Body of pancreas (tissue), 4 donors: ENCODE measurements at regions not wholly inside any gene's neighbourhood (a gene's known extent, or its start where the extent isn't known, plus 50 kb on each side); places are given as distances from the start of the nearest gene placed in this dataset.

Source experiments
- ATAC-seq: fragments of 150-250 bp; one replicate; pipeline ENCODE4 v1.9.1; 2016
- DNase-seq, 4 donors: peaks; one replicate each; pipeline ENCODE4 v3.0.0-alpha.2; 2019
- H3K27ac ChIP-seq, 4 donors: fragments of 200-600 bp; sonication (generic); 1 replicate in 3 of 4; 2 replicates in 1 of 4; pipeline versions ENCODE4 v1.5.1 to v1.6.1; 2016 to 2019; ENCODE audit warnings: mild to moderate bottlenecking in 1 of 4, mixed read lengths in 1 of 4, moderate library complexity in 1 of 4
- H3K27me3 ChIP-seq, 2 donors: fragments of 200-600 bp; sonication (generic); one replicate each; pipeline ENCODE4 v1.6.0; 2016; ENCODE audit warnings: mild to moderate bottlenecking in 1 of 2
- H3K36me3 ChIP-seq, 2 donors: fragments of 200-600 bp; sonication (generic); replicated peaks in 1 of 2; 2 replicates each; pipeline ENCODE4 v1.5.1; 2016; ENCODE audit warnings: low read depth in 2 of 2; ENCODE audit not compliant: insufficient read depth in 1 of 2
- H3K4me1 ChIP-seq: fragments of 200-600 bp; sonication (generic); one replicate; pipeline ENCODE4 v1.6.0; 2016
- H3K4me3 ChIP-seq, 2 donors: fragments of 200-600 bp; sonication (generic); 1 replicate in 1 of 2; 2 replicates in 1 of 2; pipeline ENCODE4 v1.5.1; 2016 to 2019
- H3K9me3 ChIP-seq, 3 donors: fragments of 200-600 bp; sonication (generic); 1 replicate in 2 of 3; 2 replicates in 1 of 3; pipeline ENCODE4 v1.5.1; 2016
- POLR2A ChIP-seq, 3 donors: fragments of 450-650 bp; IDR thresholded peaks; one replicate each; pipeline ENCODE4 v1.6.1; 2016; ENCODE audit warnings: antibody characterized with exemption in 3 of 3, mild to moderate bottlenecking in 2 of 3
- WGBS, 2 donors: methylation state at CpG; one replicate each; pipeline ENCODE4 v1.1.5; 2017; 5-methylcytosine and 5-hydroxymethylcytosine counted together
- intact Hi-C: fragments of 100-400 bp; cut with DNase I; formaldehyde crosslinking; loops from one replicate; pipeline ENCODE4 v1.15.1; 2023
- TF ChIP-seq, protein P1 (sequence below), 7 experiments: fragments of 450-650 bp in 4 of 7; fragments of 200-600 bp in 3 of 7; sonication (generic) in 3 of 7; IDR thresholded peaks; one replicate each; pipeline ENCODE4 v1.5.1; 2016 to 2019; ENCODE audit warnings: antibody characterized with exemption in 7 of 7

DNA sequence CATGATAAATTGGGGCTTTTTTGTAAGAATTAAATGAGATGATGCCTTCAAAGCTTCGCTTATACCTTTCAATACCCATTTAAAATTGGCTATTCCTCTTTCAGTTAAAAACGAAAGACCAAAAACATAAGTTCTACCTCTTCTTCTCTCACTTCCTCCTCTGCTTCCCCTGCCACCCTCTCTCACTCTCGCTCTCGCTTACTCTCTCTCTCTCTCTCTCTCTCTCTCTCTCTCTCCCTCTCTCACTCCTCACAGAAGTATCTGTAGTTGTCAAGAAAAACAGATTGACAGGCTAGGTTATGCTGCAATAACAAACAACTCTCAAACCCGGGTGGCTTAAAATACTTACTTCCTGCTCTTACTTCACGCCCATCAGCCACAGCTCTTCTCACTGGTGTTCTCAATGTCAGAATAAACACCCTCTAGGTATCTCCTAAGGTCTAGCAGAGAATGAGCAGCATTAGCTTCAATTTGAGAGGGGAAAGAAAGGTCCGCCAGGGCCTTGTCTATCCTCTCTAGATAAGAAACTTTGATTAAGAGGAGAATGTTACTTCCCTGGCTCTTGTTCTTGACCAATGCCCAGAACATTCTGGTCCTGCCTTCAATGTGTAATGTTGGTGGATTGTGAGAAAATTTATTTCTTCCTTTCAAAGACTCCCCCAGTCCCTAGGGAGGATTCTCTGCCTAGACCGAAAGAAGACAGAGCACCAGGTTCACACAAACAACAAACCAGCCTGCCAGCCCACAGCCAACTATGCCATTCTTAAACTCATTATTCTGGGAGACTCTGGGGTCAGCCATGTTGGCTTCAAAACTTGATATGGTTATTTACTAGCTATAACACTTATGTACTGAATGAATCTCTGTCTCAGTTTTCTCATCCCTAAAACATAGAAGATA is 1028.7 kb downstream of the XPNPEP1 start:
- TF ChIP-seq, protein P1, sequence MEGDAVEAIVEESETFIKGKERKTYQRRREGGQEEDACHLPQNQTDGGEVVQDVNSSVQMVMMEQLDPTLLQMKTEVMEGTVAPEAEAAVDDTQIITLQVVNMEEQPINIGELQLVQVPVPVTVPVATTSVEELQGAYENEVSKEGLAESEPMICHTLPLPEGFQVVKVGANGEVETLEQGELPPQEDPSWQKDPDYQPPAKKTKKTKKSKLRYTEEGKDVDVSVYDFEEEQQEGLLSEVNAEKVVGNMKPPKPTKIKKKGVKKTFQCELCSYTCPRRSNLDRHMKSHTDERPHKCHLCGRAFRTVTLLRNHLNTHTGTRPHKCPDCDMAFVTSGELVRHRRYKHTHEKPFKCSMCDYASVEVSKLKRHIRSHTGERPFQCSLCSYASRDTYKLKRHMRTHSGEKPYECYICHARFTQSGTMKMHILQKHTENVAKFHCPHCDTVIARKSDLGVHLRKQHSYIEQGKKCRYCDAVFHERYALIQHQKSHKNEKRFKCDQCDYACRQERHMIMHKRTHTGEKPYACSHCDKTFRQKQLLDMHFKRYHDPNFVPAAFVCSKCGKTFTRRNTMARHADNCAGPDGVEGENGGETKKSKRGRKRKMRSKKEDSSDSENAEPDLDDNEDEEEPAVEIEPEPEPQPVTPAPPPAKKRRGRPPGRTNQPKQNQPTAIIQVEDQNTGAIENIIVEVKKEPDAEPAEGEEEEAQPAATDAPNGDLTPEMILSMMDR (IDR thresholded peaks at IDR 0.05), result no peak
- no peaks in the 10 kb centered on the region for H3K27me3 ChIP-seq
- H3K36me3 ChIP-seq, result no peaks in the 10 kb centered on the region
- WGBS, 2 donors, result 81 to 90% methylated on average over 8 of the region's 8 CpGs
- DNase-seq (no peak), ATAC-seq (no peak)
- intact Hi-C loops, result no loop called here
- no peak overlapping the region for H3K4me3 ChIP-seq
- no peak overlapping the region for H3K27ac ChIP-seq
- H3K9me3 ChIP-seq, result no peaks in the 10 kb centered on the region
- H3K4me1 ChIP-seq, result no peaks in the 10 kb centered on the region

DNA sequence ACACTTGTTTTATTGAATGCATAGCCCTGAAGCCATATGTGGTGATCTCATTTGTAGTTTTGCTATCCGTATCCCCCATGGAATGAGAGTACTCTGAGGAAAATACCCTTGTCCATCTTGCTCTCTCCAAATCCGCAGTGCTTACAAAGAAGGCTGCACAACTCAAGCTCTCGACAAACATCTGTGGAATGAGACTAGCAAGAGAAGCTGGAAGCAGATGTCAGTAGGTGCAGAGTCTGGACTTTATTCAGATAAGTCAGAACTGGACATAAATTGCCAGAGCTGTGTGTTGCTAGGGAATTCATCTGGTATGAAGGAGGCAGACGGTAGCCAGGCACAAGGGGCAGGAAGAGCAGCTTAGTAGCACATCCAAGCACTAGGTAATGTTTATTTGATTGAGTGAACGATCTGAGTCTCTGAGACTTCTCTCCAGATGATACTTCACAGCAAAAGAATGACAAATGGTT is 1046.2 kb downstream of the XPNPEP1 start:
- H3K9me3 ChIP-seq, result no peaks in the 10 kb centered on the region
- ATAC-seq, result no peak
- TF ChIP-seq, protein P1 (IDR thresholded peaks at IDR 0.05), result no peak
- no peak for TF ChIP-seq POLR2A (IDR thresholded peaks at IDR 0.05)
- H3K4me3 ChIP-seq, result no peak overlapping the region
- H3K27ac ChIP-seq, result no peak overlapping the region
- no peaks in the 10 kb centered on the region for H3K4me1 ChIP-seq
- DNase-seq, result no peak
- H3K27me3 ChIP-seq, result no peaks in the 10 kb centered on the region
- intact Hi-C loops, result no loop called here
- 26 to 42% methylated on average over 5 of the region's 5 CpGs for WGBS, 2 donors
- no peaks in the 10 kb centered on the region for H3K36me3 ChIP-seq

DNA sequence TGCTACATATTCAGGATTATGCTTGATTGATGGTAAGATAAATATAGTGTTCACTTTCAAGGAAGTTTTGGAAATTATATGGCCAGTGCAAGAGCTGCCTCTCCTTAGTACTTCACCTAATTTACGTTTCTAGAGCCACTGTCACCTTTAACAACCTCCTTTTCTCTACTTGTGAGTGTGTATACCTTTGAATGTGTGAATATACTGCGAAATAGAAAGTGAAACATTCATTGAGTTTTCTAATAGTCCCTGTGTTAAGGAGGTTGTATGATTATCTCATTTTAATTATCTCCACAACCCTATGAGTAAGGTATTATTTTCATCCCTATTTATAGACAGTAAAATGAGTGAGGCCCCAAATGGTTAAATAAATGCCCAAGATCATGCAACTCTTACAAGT is 1050.5 kb downstream of the XPNPEP1 start:
- Histone ChIP-seq H3K27me3 (no peaks in the 10 kb centered on the region), H3K4me3 (no peak overlapping the region), H3K36me3 (no peaks in the 10 kb centered on the region), H3K4me1 (no peaks in the 10 kb centered on the region), H3K9me3 (no peaks in the 10 kb centered on the region), H3K27ac (no peak overlapping the region)
- TF ChIP-seq, protein P1 (IDR thresholded peaks at IDR 0.05), result no peak
- no peak for TF ChIP-seq POLR2A (IDR thresholded peaks at IDR 0.05)
- WGBS, 2 donors, result 65 to 72% methylated on average over 2 of the region's 2 CpGs
- no peak for ATAC-seq
- DNase-seq, result no peak
- intact Hi-C loops, result no loop called here

DNA sequence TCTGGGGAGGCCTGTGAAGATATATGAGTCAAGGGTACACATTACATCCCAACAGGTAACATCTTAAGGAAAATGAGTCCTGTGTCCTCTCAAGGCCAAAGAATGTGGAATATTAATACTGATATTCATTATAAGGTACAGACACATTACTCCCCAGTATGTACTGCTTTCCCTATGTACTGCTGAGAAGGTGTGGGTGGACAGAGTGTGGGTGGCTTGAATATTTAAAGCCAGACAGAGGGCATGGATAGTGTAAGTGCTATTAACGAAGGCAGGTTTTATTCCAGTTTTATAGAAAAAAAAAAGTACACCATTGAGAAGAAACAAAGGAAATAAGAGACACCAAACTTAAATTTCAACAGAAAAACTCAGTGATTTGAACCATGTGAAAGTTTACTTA is 1054.4 kb downstream of the XPNPEP1 start:
- TF ChIP-seq POLR2A (IDR thresholded peaks at IDR 0.05), result no peak
- TF ChIP-seq, protein P1 (IDR thresholded peaks at IDR 0.05), result no peak

More for the DNA sequence above, 1054.4 kb downstream of the XPNPEP1 start:
- Histone ChIP-seq H3K27ac (no peak overlapping the region), H3K36me3 (no peaks in the 10 kb centered on the region), H3K27me3 (no peaks in the 10 kb centered on the region), H3K4me1 (no peaks in the 10 kb centered on the region), H3K4me3 (no peak overlapping the region), H3K9me3 (no peaks in the 10 kb centered on the region)
- intact Hi-C loops, result no loop called here
- ATAC-seq, result no peak
- WGBS, 2 donors, result 39 to 44% methylated on average over 1 of the region's 1 CpG
- no peak for DNase-seq
